ENCODE measurements at regions not wholly inside any gene's neighbourhood (a gene's known extent, or its start where the extent isn't known, plus 50 kb on each side); places are given as distances from the start of the nearest gene placed in this dataset.

DNA sequence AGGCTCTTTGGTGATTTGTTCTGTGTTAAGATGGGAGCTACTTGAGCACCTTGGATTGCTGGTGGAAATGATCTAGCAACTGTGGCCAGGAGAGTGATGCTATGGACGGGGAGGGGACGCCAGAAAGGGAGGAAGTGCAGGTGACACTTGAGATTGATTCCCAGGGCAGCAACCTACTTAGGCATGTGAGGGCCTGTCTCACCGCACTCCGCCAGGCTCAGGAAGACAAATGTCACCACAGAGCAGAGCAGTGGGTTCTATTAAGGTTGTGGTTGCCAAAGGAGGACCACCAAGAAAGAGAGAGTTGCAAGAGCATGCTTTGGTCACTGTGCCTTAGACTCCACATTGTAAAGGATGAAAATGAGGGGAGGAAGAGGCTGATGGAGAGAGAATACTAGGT is 404.3 kb downstream of the IRX1 start:
- no peak for DNase-seq
- WGBS, 3 donors = 74 to 82% (median 76%) methylated on average over 4 of the region's 4 CpGs
- Histone ChIP-seq H3K4me3 (no peak overlapping the region), H3K36me3 (no peaks in the 10 kb centered on the region), H3K27me3 (no peaks in the 10 kb centered on the region), H3K27ac (no peak overlapping the region), H3K4me1 (ENCODE audit: insufficient read depth) (no peaks in the 10 kb centered on the region), H3K9me3 (no peaks in the 10 kb centered on the region)
- TF ChIP-seq, protein P1, sequence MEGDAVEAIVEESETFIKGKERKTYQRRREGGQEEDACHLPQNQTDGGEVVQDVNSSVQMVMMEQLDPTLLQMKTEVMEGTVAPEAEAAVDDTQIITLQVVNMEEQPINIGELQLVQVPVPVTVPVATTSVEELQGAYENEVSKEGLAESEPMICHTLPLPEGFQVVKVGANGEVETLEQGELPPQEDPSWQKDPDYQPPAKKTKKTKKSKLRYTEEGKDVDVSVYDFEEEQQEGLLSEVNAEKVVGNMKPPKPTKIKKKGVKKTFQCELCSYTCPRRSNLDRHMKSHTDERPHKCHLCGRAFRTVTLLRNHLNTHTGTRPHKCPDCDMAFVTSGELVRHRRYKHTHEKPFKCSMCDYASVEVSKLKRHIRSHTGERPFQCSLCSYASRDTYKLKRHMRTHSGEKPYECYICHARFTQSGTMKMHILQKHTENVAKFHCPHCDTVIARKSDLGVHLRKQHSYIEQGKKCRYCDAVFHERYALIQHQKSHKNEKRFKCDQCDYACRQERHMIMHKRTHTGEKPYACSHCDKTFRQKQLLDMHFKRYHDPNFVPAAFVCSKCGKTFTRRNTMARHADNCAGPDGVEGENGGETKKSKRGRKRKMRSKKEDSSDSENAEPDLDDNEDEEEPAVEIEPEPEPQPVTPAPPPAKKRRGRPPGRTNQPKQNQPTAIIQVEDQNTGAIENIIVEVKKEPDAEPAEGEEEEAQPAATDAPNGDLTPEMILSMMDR (IDR thresholded peaks at IDR 0.05) = no peak
- TF ChIP-seq EP300 (IDR thresholded peaks at IDR 0.05) (no peak), POLR2A (IDR thresholded peaks at IDR 0.05) (no peak)
- intact Hi-C loops (cut with DNase I) = no loop called here

DNA sequence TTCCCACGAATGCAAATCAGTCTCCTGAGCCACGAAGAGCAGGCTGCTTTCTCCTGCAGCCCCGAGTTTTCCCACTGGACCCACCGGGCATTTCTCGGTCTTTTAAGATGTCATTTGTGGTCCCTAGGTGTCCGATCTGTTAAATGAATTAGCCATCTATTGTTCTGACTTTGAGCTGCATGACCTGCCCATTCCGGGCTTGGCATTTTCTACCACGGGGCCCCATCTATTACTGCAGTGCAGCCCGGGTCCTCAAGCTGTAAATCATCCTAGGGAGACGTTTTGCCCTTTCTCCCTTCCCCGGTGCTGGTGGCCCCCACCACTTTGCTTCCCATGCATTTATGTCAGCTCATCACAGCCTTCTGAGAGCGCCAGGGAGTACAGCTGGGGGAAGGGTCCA is 405.4 kb downstream of the IRX1 start:
- 32 to 35% (median 35%) methylated on average over 12 of the region's 12 CpGs for WGBS, 3 donors
- intact Hi-C loops (cut with DNase I) = no loop called here
- Histone ChIP-seq H3K4me3 (no peak overlapping the region), H3K27me3 (no peaks in the 10 kb centered on the region), H3K4me1 (ENCODE audit: insufficient read depth) (no peaks in the 10 kb centered on the region), H3K27ac (no peak overlapping the region), H3K9me3 (no peaks in the 10 kb centered on the region), H3K36me3 (no peaks in the 10 kb centered on the region)
- no peak for DNase-seq
- TF ChIP-seq EP300 (IDR thresholded peaks at IDR 0.05) (no peak), POLR2A (IDR thresholded peaks at IDR 0.05) (no peak)
- TF ChIP-seq, protein P1 (IDR thresholded peaks at IDR 0.05) = no peak

DNA sequence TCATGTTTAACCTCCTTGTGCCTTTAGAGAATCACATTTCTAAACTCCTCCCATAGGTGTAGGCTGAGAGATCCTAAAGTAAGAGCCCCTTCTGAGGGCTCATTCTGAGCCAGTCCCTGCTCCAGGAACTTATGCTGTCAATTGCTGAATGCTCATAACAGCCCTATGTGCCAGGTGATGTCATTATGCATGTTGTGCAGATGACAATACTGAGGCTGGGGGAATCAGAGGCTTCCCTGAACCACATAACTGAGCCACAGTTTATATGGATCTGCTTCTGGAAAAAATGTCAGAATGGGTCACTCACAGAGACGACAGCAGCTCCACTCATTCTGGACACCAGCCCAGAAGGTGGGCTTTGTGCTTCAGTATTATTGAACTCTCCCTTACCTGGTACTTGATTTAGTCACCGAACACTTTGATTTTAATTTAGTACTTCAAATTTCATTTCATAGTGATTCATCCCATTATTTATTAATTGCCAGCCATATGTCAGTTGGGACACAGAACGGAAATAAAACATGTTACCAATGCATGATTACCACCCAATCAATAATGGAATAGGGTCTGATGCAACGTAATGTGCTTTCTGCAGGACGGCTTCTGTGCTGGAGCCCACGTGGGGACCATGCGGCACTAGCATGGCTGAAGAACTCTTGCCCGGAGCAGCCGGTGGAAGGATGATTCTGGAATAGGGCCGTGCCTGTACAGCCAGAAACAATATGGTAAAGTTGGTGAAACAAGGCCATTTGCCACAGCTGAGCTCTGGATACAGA is 406.3 kb downstream of the IRX1 start:
- no peak overlapping the region for H3K27ac ChIP-seq
- WGBS, 3 donors = 62 to 64% (median 63%) methylated on average over 10 of the region's 10 CpGs
- no peaks in the 10 kb centered on the region for H3K4me1 ChIP-seq (ENCODE audit: insufficient read depth)
- no peak for DNase-seq
- TF ChIP-seq, protein P1 (IDR thresholded peaks at IDR 0.05) = no peak
- H3K36me3 ChIP-seq = no peaks in the 10 kb centered on the region
- intact Hi-C loops (cut with DNase I) = no loop called here
- no peaks in the 10 kb centered on the region for H3K9me3 ChIP-seq
- H3K27me3 ChIP-seq = no peaks in the 10 kb centered on the region
- no peak overlapping the region for H3K4me3 ChIP-seq

DNA sequence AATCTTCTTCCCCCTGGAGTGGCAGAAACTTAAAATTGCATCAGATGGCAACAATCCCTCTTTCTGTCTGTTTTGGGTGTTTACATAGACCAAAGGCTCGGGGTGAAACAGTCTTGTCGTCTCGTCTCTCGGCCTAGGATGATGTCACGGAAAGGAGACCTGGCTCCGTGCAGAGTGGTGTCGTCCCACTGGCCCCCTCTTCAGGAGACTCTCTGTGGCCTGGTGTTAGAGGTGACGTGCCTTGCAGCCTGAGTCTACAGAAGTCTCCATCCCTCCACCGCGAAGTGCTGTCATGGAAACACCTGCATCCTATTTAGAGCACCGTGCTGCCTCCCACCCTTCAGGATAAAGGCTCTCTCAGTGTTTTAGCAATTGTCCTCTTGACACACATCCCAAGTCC is 409.7 kb downstream of the IRX1 start:
- 80 to 84% (median 83%) methylated on average over 11 of the region's 11 CpGs for WGBS, 3 donors
- intact Hi-C loops (cut with DNase I) = no loop called here
- Histone ChIP-seq H3K27me3 (no peaks in the 10 kb centered on the region), H3K4me1 (ENCODE audit: insufficient read depth) (no peaks in the 10 kb centered on the region), H3K9me3 (no peaks in the 10 kb centered on the region), H3K27ac (no peak overlapping the region), H3K4me3 (no peak overlapping the region), H3K36me3 (no peaks in the 10 kb centered on the region)
- DNase-seq = no peak
- TF ChIP-seq POLR2A (IDR thresholded peaks at IDR 0.05) (no peak), EP300 (IDR thresholded peaks at IDR 0.05) (no peak)
- TF ChIP-seq, protein P1 (IDR thresholded peaks at IDR 0.05) = no peak

Data from ovary (tissue), 7 donors.